SU-DHL-6 (cell line): ENCODE measurements at regions not wholly inside any gene's neighbourhood (a gene's known extent, or its start where the extent isn't known, plus 50 kb on each side); places are given as distances from the start of the nearest gene placed in this dataset.

Source experiments
- H2AFZ ChIP-seq: fragments of 200-600 bp; sonication (generic); 2 replicates; pipeline ENCODE4 v1.6.1; 2014; ENCODE audit warnings: low read depth, mild to moderate bottlenecking, moderate library complexity, mixed read lengths, antibody characterized with exemption, low read length; ENCODE audit not compliant: severe bottlenecking
- H3F3A ChIP-seq: fragments of 200-600 bp; shearing (Covaris generic); 2 replicates; pipeline ENCODE4 v1.6.0; 2016; ENCODE audit warnings: antibody characterized with exemption, mild to moderate bottlenecking; ENCODE audit not compliant: insufficient read depth
- H3K27ac ChIP-seq: fragments of 200-600 bp; sonication (generic); 2 replicates; pipeline ENCODE4 v1.5.1; 2016; ENCODE audit warnings: low read depth, mild to moderate bottlenecking, low read length, moderate library complexity, mixed read lengths
- H3K27me3 ChIP-seq: fragments of 200-600 bp; sonication (generic), shearing (Covaris generic); 2 replicates; pipeline ENCODE4 v1.6.0; 2014; ENCODE audit warnings: mild to moderate bottlenecking, low read length
- H3K36me3 ChIP-seq: fragments of 200-600 bp; sonication (generic); 2 replicates; pipeline ENCODE4 v1.6.1; 2014; ENCODE audit warnings: mild to moderate bottlenecking, low read length, mixed read lengths
- H3K4me2 ChIP-seq: fragments of 300-600, 200-600 bp; shearing (Covaris generic), sonication (generic); 2 replicates; pipeline ENCODE4 v1.6.0; 2014; ENCODE audit warnings: low read length, low read depth, mild to moderate bottlenecking; ENCODE audit not compliant: poor library complexity, severe bottlenecking
- H3K4me3 ChIP-seq: fragments of 200-600 bp; sonication (generic); 2 replicates; pipeline ENCODE4 v1.5.1; 2014; ENCODE audit warnings: antibody characterized with exemption, low read length, mild to moderate bottlenecking, mixed read lengths; ENCODE audit not compliant: insufficient read depth, poor library complexity, severe bottlenecking
- H3K79me2 ChIP-seq: fragments of 200-600 bp; sonication (generic); 2 replicates; pipeline ENCODE4 v1.6.1; 2014; ENCODE audit warnings: mild to moderate bottlenecking, low read length, moderate library complexity; ENCODE audit not compliant: insufficient read depth
- H3K9ac ChIP-seq: fragments of 200-600 bp; sonication (generic); 2 replicates; pipeline ENCODE4 v1.7.0; 2014; ENCODE audit warnings: mild to moderate bottlenecking, low read length
- H3K9me2 ChIP-seq: fragments of 200-600 bp; sonication (generic); replicated peaks from 2 replicates; pipeline ENCODE4 v1.6.1; 2014; ENCODE audit warnings: low read length; ENCODE audit not compliant: insufficient read depth
- H3K9me3 ChIP-seq: fragments of 200-600 bp; sonication (generic); 2 replicates; pipeline ENCODE4 v1.6.1; 2014; ENCODE audit warnings: low read length, mixed read lengths; ENCODE audit not compliant: insufficient read depth
- H4K20me1 ChIP-seq: fragments of 200-600 bp; sonication (generic); 2 replicates; pipeline ENCODE4 v1.6.1; 2014; ENCODE audit warnings: low read depth, mild to moderate bottlenecking, antibody characterized with exemption, low read length, moderate library complexity, mixed read lengths
- CTCF ChIP-seq: fragments of 200-600 bp; sonication (generic); IDR thresholded peaks from one replicate; pipeline ENCODE4 v1.5.1; 2017; ENCODE audit warnings: antibody characterized with exemption, mild to moderate bottlenecking, low read length, moderate library complexity; ENCODE audit not compliant: insufficient read depth, poor library complexity, severe bottlenecking
- EZH2phosphoT487 ChIP-seq: fragments of 200-600 bp; sonication (generic), shearing (Covaris generic); conservative IDR thresholded peaks from 2 replicates; pipeline ENCODE4 v1.6.1; 2018; ENCODE audit warnings: mild to moderate bottlenecking, antibody characterized with exemption, low read length, moderate library complexity, mixed read lengths

- no peaks in the 10 kb centered on the region for H3K79me2 ChIP-seq
- no peak overlapping the region for H3K9ac ChIP-seq
- TF ChIP-seq EZH2phosphoT487 = no peak
- no peak for TF ChIP-seq CTCF
- no peaks in the 10 kb centered on the region for H3K9me3 ChIP-seq
- no peak overlapping the region for H3K4me2 ChIP-seq
- H3K27ac ChIP-seq = no peak overlapping the region
- no peak overlapping the region for H2AFZ ChIP-seq
- no peaks in the 10 kb centered on the region for H3F3A ChIP-seq
- no peaks in the 10 kb centered on the region for H3K27me3 ChIP-seq
- no peaks in the 10 kb centered on the region for H3K9me2 ChIP-seq
- no peak overlapping the region for H3K4me3 ChIP-seq
- no peaks in the 10 kb centered on the region for H4K20me1 ChIP-seq
- H3K36me3 ChIP-seq = no peaks in the 10 kb centered on the region
Observed at GRCh38 chr9:13429301-13430190, 150.1 kb upstream of the MPDZ start.

- H3K9me2 ChIP-seq = no peaks in the 10 kb centered on the region
- H3F3A ChIP-seq = no peaks in the 10 kb centered on the region
- no peaks in the 10 kb centered on the region for H3K27me3 ChIP-seq
- H3K36me3 ChIP-seq = no peaks in the 10 kb centered on the region
- H2AFZ ChIP-seq = no peak overlapping the region
- no peak overlapping the region for H3K4me2 ChIP-seq
- H3K27ac ChIP-seq = no peak overlapping the region
- H3K79me2 ChIP-seq = no peaks in the 10 kb centered on the region
- no peak overlapping the region for H3K9ac ChIP-seq
- TF ChIP-seq EZH2phosphoT487 (no peak), CTCF (no peak)
- H3K4me3 ChIP-seq = no peak overlapping the region
- no peaks in the 10 kb centered on the region for H3K9me3 ChIP-seq
- H4K20me1 ChIP-seq = no peaks in the 10 kb centered on the region
Observed at GRCh38 chr9:13428766-13429165, 149.3 kb upstream of the MPDZ start.

GRCh38 chr9:13427587-13427986, 148.1 kb upstream of the MPDZ start:
- Histone ChIP-seq H3K9me3 (no peaks in the 10 kb centered on the region), H3K4me2 (no peak overlapping the region), H3K4me3 (no peak overlapping the region), H3K36me3 (no peaks in the 10 kb centered on the region), H3K27me3 (no peaks in the 10 kb centered on the region), H3F3A (no peaks in the 10 kb centered on the region), H3K79me2 (no peaks in the 10 kb centered on the region), H4K20me1 (no peaks in the 10 kb centered on the region), H3K9me2 (no peaks in the 10 kb centered on the region), H3K9ac (no peak overlapping the region), H3K27ac (no peak overlapping the region), H2AFZ (no peak overlapping the region)
- TF ChIP-seq EZH2phosphoT487 (no peak), CTCF (peak; percentile 67)
